ENCODE measurements at regions not wholly inside any gene's neighbourhood (a gene's known extent, or its start where the extent isn't known, plus 50 kb on each side); places are given as distances from the start of the nearest gene placed in this dataset.

GRCh38 chr11:131192628-131193027, 177.8 kb upstream of the NTM start:
- no peaks in the 10 kb centered on the region for H3K9me2 ChIP-seq (ENCODE audit: low read depth, low read length)
- no peak overlapping the region for H2AFZ ChIP-seq (ENCODE audit: low read length)
- TF ChIP-seq EZH2 (IDR thresholded peaks at IDR 0.05; ENCODE audit: borderline replicate concordance, low read length) = no peak
- TF ChIP-seq CTCF (IDR thresholded peaks at IDR 0.05; ENCODE audit: low read length) = no peak
- H4K20me1 ChIP-seq (ENCODE audit: insufficient read depth, low read length) = no peaks in the 10 kb centered on the region
- no peaks in the 10 kb centered on the region for H3K9me3 ChIP-seq (ENCODE audit: low read length)
- no peaks in the 10 kb centered on the region for H3K36me3 ChIP-seq (ENCODE audit: insufficient read depth, low read length)
- no peak overlapping the region for H3K9ac ChIP-seq (ENCODE audit: low read length)
- no peaks in the 10 kb centered on the region for H3K79me2 ChIP-seq (ENCODE audit: insufficient read depth, low read length)
- no peaks in the 10 kb centered on the region for H3K27me3 ChIP-seq (ENCODE audit: insufficient read depth, low read length)
- H3K4me1 ChIP-seq (ENCODE audit: insufficient read depth, low read length, severe bottlenecking) = no peaks in the 10 kb centered on the region
- H3K27ac ChIP-seq (ENCODE audit: low read depth, low read length, poor library complexity, severe bottlenecking) = no peak overlapping the region
- H3K4me3 ChIP-seq (ENCODE audit: low read depth, low read length, poor library complexity, severe bottlenecking) = no peak overlapping the region
- H3F3A ChIP-seq (ENCODE audit: insufficient read depth, low read length) = no peaks in the 10 kb centered on the region
- H3K4me2 ChIP-seq (ENCODE audit: low read length) = no peak overlapping the region

DNA sequence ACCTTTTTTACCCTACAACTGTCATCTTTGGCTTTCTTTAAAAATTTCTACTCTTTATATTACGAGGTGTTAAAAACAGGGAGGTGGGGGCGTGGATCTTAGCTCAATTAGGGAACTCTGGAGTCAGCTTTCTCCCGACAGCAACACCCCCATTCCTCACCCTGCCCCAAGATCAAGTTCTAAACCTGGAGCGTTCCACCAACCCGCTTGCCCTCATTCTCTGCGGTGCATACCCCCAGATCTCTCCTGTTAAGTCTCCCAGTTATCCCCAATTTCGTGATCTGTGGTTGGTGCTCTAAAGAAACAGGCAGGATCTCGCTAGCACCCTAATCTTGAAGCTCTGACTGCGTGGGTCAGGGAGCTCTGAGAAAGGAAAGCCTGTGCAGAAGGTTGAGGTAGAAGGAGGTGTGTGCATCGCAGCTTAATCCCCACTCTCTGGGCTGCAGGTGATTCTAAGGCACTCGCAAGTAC, 177.3 kb upstream of the NTM start:
- H3K27me3 ChIP-seq (ENCODE audit: insufficient read depth, low read length) = no peaks in the 10 kb centered on the region
- H3K27ac ChIP-seq (ENCODE audit: low read depth, low read length, poor library complexity, severe bottlenecking) = no peak overlapping the region
- no peaks in the 10 kb centered on the region for H3K36me3 ChIP-seq (ENCODE audit: insufficient read depth, low read length)
- H3K4me2 ChIP-seq (ENCODE audit: low read length) = no peak overlapping the region
- TF ChIP-seq EZH2 (IDR thresholded peaks at IDR 0.05; ENCODE audit: borderline replicate concordance, low read length) (no peak), CTCF (IDR thresholded peaks at IDR 0.05; ENCODE audit: low read length) (no peak)
- no peaks in the 10 kb centered on the region for H3F3A ChIP-seq (ENCODE audit: insufficient read depth, low read length)
- no peak overlapping the region for H3K4me3 ChIP-seq (ENCODE audit: low read depth, low read length, poor library complexity, severe bottlenecking)
- H3K9me3 ChIP-seq (ENCODE audit: low read length) = no peaks in the 10 kb centered on the region
- no peak overlapping the region for H3K9ac ChIP-seq (ENCODE audit: low read length)
- H3K9me2 ChIP-seq (ENCODE audit: low read depth, low read length) = no peaks in the 10 kb centered on the region
- no peaks in the 10 kb centered on the region for H3K79me2 ChIP-seq (ENCODE audit: insufficient read depth, low read length)
- H3K4me1 ChIP-seq (ENCODE audit: insufficient read depth, low read length, severe bottlenecking) = no peaks in the 10 kb centered on the region
- H2AFZ ChIP-seq (ENCODE audit: low read length) = no peak overlapping the region
- H4K20me1 ChIP-seq (ENCODE audit: insufficient read depth, low read length) = no peaks in the 10 kb centered on the region

DNA sequence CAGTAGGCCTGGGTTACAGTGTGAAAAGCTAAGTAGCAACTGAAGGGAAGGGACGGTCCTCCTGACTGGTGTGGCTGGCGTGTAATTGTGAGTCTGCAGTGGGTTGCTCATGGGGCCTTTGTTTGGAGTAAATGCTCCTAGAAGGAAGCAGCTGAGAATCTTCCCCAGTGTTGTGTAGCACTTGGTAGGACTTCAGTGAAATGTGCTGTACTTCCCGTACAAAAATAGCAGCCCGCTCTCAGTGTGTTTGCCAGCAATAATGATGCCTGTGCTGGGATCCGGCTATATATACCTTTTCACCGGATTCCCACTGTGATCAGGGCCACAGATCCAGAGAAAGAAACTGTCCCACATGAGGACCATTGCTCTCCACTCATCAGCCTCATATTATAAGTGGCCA, 175.7 kb upstream of the NTM start:
- no peaks in the 10 kb centered on the region for H3K27me3 ChIP-seq (ENCODE audit: insufficient read depth, low read length)
- no peak overlapping the region for H3K9ac ChIP-seq (ENCODE audit: low read length)
- H3K36me3 ChIP-seq (ENCODE audit: insufficient read depth, low read length) = no peaks in the 10 kb centered on the region
- H2AFZ ChIP-seq (ENCODE audit: low read length) = no peak overlapping the region
- no peaks in the 10 kb centered on the region for H3K4me1 ChIP-seq (ENCODE audit: insufficient read depth, low read length, severe bottlenecking)
- no peaks in the 10 kb centered on the region for H3K9me3 ChIP-seq (ENCODE audit: low read length)
- TF ChIP-seq CTCF (IDR thresholded peaks at IDR 0.05; ENCODE audit: low read length) = no peak
- no peak for TF ChIP-seq EZH2 (IDR thresholded peaks at IDR 0.05; ENCODE audit: borderline replicate concordance, low read length)
- H3F3A ChIP-seq (ENCODE audit: insufficient read depth, low read length) = no peaks in the 10 kb centered on the region
- H3K4me2 ChIP-seq (ENCODE audit: low read length) = no peak overlapping the region
- no peaks in the 10 kb centered on the region for H4K20me1 ChIP-seq (ENCODE audit: insufficient read depth, low read length)
- no peaks in the 10 kb centered on the region for H3K79me2 ChIP-seq (ENCODE audit: insufficient read depth, low read length)
- H3K9me2 ChIP-seq (ENCODE audit: low read depth, low read length) = no peaks in the 10 kb centered on the region
- H3K4me3 ChIP-seq (ENCODE audit: low read depth, low read length, poor library complexity, severe bottlenecking) = no peak overlapping the region
- no peak overlapping the region for H3K27ac ChIP-seq (ENCODE audit: low read depth, low read length, poor library complexity, severe bottlenecking)

Measured in OCI-LY1 (cell line).